ENCODE measurements at regions not wholly inside any gene's neighbourhood (a gene's known extent, or its start where the extent isn't known, plus 50 kb on each side); places are given as distances from the start of the nearest gene placed in this dataset.

GRCh38 chr22:22833059-22833458 lies 54.6 kb upstream of the IGLL5 start:
- Histone ChIP-seq H3K4me1 (ENCODE audit: control insufficient read depth, insufficient read depth, low read length, poor library complexity, severe bottlenecking) (peaks cover 2% of the 10 kb centered on the region), H3K27me3 (ENCODE audit: control insufficient read depth, insufficient read depth, low read length) (peaks cover 7% of the 10 kb centered on the region), H3K4me3 (ENCODE audit: low read depth, low read length) (no peak overlapping the region), H3K36me3 (ENCODE audit: control insufficient read depth, insufficient read depth, low read length) (no peaks in the 10 kb centered on the region), H3K27ac (ENCODE audit: insufficient read depth, low read length, poor library complexity, severe bottlenecking) (no peak overlapping the region), H3K9me3 (ENCODE audit: control insufficient read depth in 2 of 2, low read length in 2 of 2) (peaks cover 6 to 7% of the 10 kb centered on the region in 2 experiments)
- Mint-ChIP-seq H3K36me3 (no peaks in the 10 kb centered on the region), H3K4me1 (peaks cover 0 to 17% (median 11%) of the 10 kb centered on the region in 4 donors), H3K4me3 (no peak overlapping the region), H3K9me3 (peaks cover 0 to 7% (median 4%) of the 10 kb centered on the region in 7 donors), H3K27ac (no peak overlapping the region), H3K27me3 (peaks cover 25% of the 10 kb centered on the region)
- ATAC-seq (ENCODE audit: low read depth in 2 of 2) (no peak), DNase-seq (no peak)

GRCh38 chr22:22833488-22833887 lies 54.1 kb upstream of the IGLL5 start:
- peaks cover 0 to 7% (median 4%) of the 10 kb centered on the region in 7 donors for H3K9me3 Mint-ChIP-seq
- H3K36me3 Mint-ChIP-seq: no peaks in the 10 kb centered on the region
- Histone ChIP-seq H3K4me1 (ENCODE audit: control insufficient read depth, insufficient read depth, low read length, poor library complexity, severe bottlenecking) (peaks cover 6% of the 10 kb centered on the region), H3K36me3 (ENCODE audit: control insufficient read depth, insufficient read depth, low read length) (no peaks in the 10 kb centered on the region), H3K27ac (ENCODE audit: insufficient read depth, low read length, poor library complexity, severe bottlenecking) (no peak overlapping the region), H3K27me3 (ENCODE audit: control insufficient read depth, insufficient read depth, low read length) (peaks cover 7% of the 10 kb centered on the region), H3K9me3 (ENCODE audit: control insufficient read depth in 2 of 2, low read length in 2 of 2) (peaks cover 6 to 7% of the 10 kb centered on the region in 2 experiments), H3K4me3 (ENCODE audit: low read depth, low read length) (no peak overlapping the region)
- no peak for ATAC-seq (ENCODE audit: low read depth in 2 of 2)
- H3K27me3 Mint-ChIP-seq: peaks cover 25% of the 10 kb centered on the region
- no peak for DNase-seq
- H3K27ac Mint-ChIP-seq: no peak overlapping the region
- H3K4me1 Mint-ChIP-seq: peaks cover 0 to 21% (median 15%) of the 10 kb centered on the region in 4 donors
- H3K4me3 Mint-ChIP-seq: no peak overlapping the region

- H3K27ac Mint-ChIP-seq: peak overlapping the region in 1 of 3 donors; percentile 67
Observed at GRCh38 chr22:22834204-22834603, 53.4 kb upstream of the IGLL5 start.

GRCh38 chr22:22834783-22835182 lies 52.8 kb upstream of the IGLL5 start:
- Mint-ChIP-seq H3K27me3 (peaks cover 23% of the 10 kb centered on the region), H3K4me1 (peaks cover 0 to 25% (median 19%) of the 10 kb centered on the region in 4 donors), H3K4me3 (peak overlapping the region in 1 of 4 donors; percentile 57), H3K9me3 (peaks cover 0 to 7% (median 4%) of the 10 kb centered on the region in 7 donors), H3K27ac (peak overlapping the region in 1 of 3 donors; percentile 67), H3K36me3 (no peaks in the 10 kb centered on the region)
- Histone ChIP-seq H3K9me3 (ENCODE audit: control insufficient read depth in 2 of 2, low read length in 2 of 2) (peaks cover 6 to 7% of the 10 kb centered on the region in 2 experiments), H3K27me3 (ENCODE audit: control insufficient read depth, insufficient read depth, low read length) (peaks cover 5% of the 10 kb centered on the region), H3K27ac (ENCODE audit: insufficient read depth, low read length, poor library complexity, severe bottlenecking) (no peak overlapping the region), H3K36me3 (ENCODE audit: control insufficient read depth, insufficient read depth, low read length) (no peaks in the 10 kb centered on the region), H3K4me1 (ENCODE audit: control insufficient read depth, insufficient read depth, low read length, poor library complexity, severe bottlenecking) (peaks cover 11% of the 10 kb centered on the region), H3K4me3 (ENCODE audit: low read depth, low read length) (no peak overlapping the region)
- DNase-seq: no peak
- no peak for ATAC-seq (ENCODE audit: low read depth in 2 of 2)

More at GRCh38 chr22:22834204-22834603, 53.4 kb upstream of the IGLL5 start:
- Mint-ChIP-seq H3K36me3 (no peaks in the 10 kb centered on the region), H3K9me3 (peaks cover 0 to 7% (median 4%) of the 10 kb centered on the region in 7 donors), H3K27me3 (peaks cover 25% of the 10 kb centered on the region), H3K4me3 (no peak overlapping the region), H3K4me1 (peaks cover 0 to 25% (median 19%) of the 10 kb centered on the region in 4 donors)
- Histone ChIP-seq H3K27me3 (ENCODE audit: control insufficient read depth, insufficient read depth, low read length) (peaks cover 7% of the 10 kb centered on the region), H3K27ac (ENCODE audit: insufficient read depth, low read length, poor library complexity, severe bottlenecking) (no peak overlapping the region), H3K36me3 (ENCODE audit: control insufficient read depth, insufficient read depth, low read length) (no peaks in the 10 kb centered on the region), H3K9me3 (ENCODE audit: control insufficient read depth in 2 of 2, low read length in 2 of 2) (peaks cover 6 to 7% of the 10 kb centered on the region in 2 experiments), H3K4me3 (ENCODE audit: low read depth, low read length) (no peak overlapping the region), H3K4me1 (ENCODE audit: control insufficient read depth, insufficient read depth, low read length, poor library complexity, severe bottlenecking) (peaks cover 11% of the 10 kb centered on the region)
- ATAC-seq (ENCODE audit: low read depth in 2 of 2) (no peak), DNase-seq (no peak)

- H3K4me1 ChIP-seq (ENCODE audit: control insufficient read depth, insufficient read depth, low read length, poor library complexity, severe bottlenecking): peaks cover 11% of the 10 kb centered on the region
- no peaks in the 10 kb centered on the region for H3K36me3 ChIP-seq (ENCODE audit: control insufficient read depth, insufficient read depth, low read length)
- Mint-ChIP-seq H3K27me3 (peaks cover 20% of the 10 kb centered on the region), H3K27ac (peak overlapping the region in 1 of 3 donors; percentile 67), H3K9me3 (peaks cover 0 to 7% (median 4%) of the 10 kb centered on the region in 7 donors), H3K4me3 (no peak overlapping the region), H3K4me1 (peaks cover 0 to 25% (median 20%) of the 10 kb centered on the region in 4 donors), H3K36me3 (no peaks in the 10 kb centered on the region)
- no peak overlapping the region for H3K27ac ChIP-seq (ENCODE audit: insufficient read depth, low read length, poor library complexity, severe bottlenecking)
- DNase-seq (no peak), ATAC-seq (ENCODE audit: low read depth in 2 of 2) (no peak)
- peaks cover 3% of the 10 kb centered on the region for H3K27me3 ChIP-seq (ENCODE audit: control insufficient read depth, insufficient read depth, low read length)
- H3K4me3 ChIP-seq (ENCODE audit: low read depth, low read length): no peak overlapping the region
- H3K9me3 ChIP-seq (ENCODE audit: control insufficient read depth in 2 of 2, low read length in 2 of 2): peaks cover 6 to 7% of the 10 kb centered on the region in 2 experiments
Observed at GRCh38 chr22:22835242-22835641, 52.4 kb upstream of the IGLL5 start.

- Mint-ChIP-seq H3K27me3 (peaks cover 25% of the 10 kb centered on the region), H3K4me1 (peaks cover 0 to 25% (median 21%) of the 10 kb centered on the region in 4 donors), H3K27ac (no peak overlapping the region), H3K4me3 (no peak overlapping the region), H3K9me3 (peaks cover 0 to 4% (median 3%) of the 10 kb centered on the region in 7 donors), H3K36me3 (no peaks in the 10 kb centered on the region)
- ATAC-seq (ENCODE audit: low read depth in 2 of 2) (no peak), DNase-seq (no peak)
- H3K4me1 ChIP-seq (ENCODE audit: control insufficient read depth, insufficient read depth, low read length, poor library complexity, severe bottlenecking): peaks cover 11% of the 10 kb centered on the region
- H3K4me3 ChIP-seq (ENCODE audit: low read depth, low read length): no peak overlapping the region
- H3K27ac ChIP-seq (ENCODE audit: insufficient read depth, low read length, poor library complexity, severe bottlenecking): no peak overlapping the region
- H3K36me3 ChIP-seq (ENCODE audit: control insufficient read depth, insufficient read depth, low read length): no peaks in the 10 kb centered on the region
- peaks cover 3 to 5% of the 10 kb centered on the region in 2 experiments for H3K9me3 ChIP-seq (ENCODE audit: control insufficient read depth in 2 of 2, low read length in 2 of 2)
- H3K27me3 ChIP-seq (ENCODE audit: control insufficient read depth, insufficient read depth, low read length): no peaks in the 10 kb centered on the region
Observed at GRCh38 chr22:22835771-22836291, 51.8 kb upstream of the IGLL5 start.

GRCh38 chr22:22836635-22837034 lies 51.0 kb upstream of the IGLL5 start:
- DNase-seq (no peak), ATAC-seq (ENCODE audit: low read depth in 2 of 2) (no peak)
- H3K9me3 Mint-ChIP-seq: peaks cover 0 to 3% (median 0%) of the 10 kb centered on the region in 7 donors
- H3K36me3 Mint-ChIP-seq: no peaks in the 10 kb centered on the region
- peaks cover 26% of the 10 kb centered on the region for H3K27me3 Mint-ChIP-seq
- H3K4me1 Mint-ChIP-seq: peaks cover 0 to 25% (median 21%) of the 10 kb centered on the region in 4 donors
- no peak overlapping the region for H3K4me3 Mint-ChIP-seq
- peaks cover 11% of the 10 kb centered on the region for H3K4me1 ChIP-seq (ENCODE audit: control insufficient read depth, insufficient read depth, low read length, poor library complexity, severe bottlenecking)
- no peaks in the 10 kb centered on the region for H3K9me3 ChIP-seq (ENCODE audit: control insufficient read depth in 2 of 2, low read length in 2 of 2)
- no peaks in the 10 kb centered on the region for H3K36me3 ChIP-seq (ENCODE audit: control insufficient read depth, insufficient read depth, low read length)
- no peak overlapping the region for H3K27ac Mint-ChIP-seq
- H3K27ac ChIP-seq (ENCODE audit: insufficient read depth, low read length, poor library complexity, severe bottlenecking): no peak overlapping the region
- no peaks in the 10 kb centered on the region for H3K27me3 ChIP-seq (ENCODE audit: control insufficient read depth, insufficient read depth, low read length)
- H3K4me3 ChIP-seq (ENCODE audit: low read depth, low read length): no peak overlapping the region

Data from CD4-positive, CD25-positive, alpha-beta regulatory T cell (primary cell).